CD14-positive monocyte (primary cell): ENCODE measurements at regions not wholly inside any gene's neighbourhood (a gene's known extent, or its start where the extent isn't known, plus 50 kb on each side); places are given as distances from the start of the nearest gene placed in this dataset.

Experiments used
- DNase-seq, 3 donors: peaks; one replicate each; pipeline ENCODE4 v3.0.0-alpha.2; 2011 to 2022
- H2AFZ ChIP-seq: 2 replicates; pipeline ENCODE4 v1.6.0; 2012; ENCODE audit warnings: mild to moderate bottlenecking, low read depth, low read length, inconsistent platforms; ENCODE audit not compliant: insufficient read depth, poor library complexity, severe bottlenecking
- H3K27ac ChIP-seq, 2 donors: 1 replicate in 1 of 2; 2 replicates in 1 of 2; pipeline ENCODE4 v1.5.1; 2012 to 2013; ENCODE audit warnings: low read length in 2 of 2, control low read depth in 1 of 2, inconsistent platforms in 1 of 2, low read depth in 1 of 2, mild to moderate bottlenecking in 1 of 2
- H3K27me3 ChIP-seq, 2 donors: one replicate each; pipeline versions ENCODE4 v1.6.0 to v1.6.1; 2011 to 2013; ENCODE audit warnings: low read length in 2 of 2; ENCODE audit not compliant: control insufficient read depth in 2 of 2, insufficient read depth in 2 of 2
- H3K36me3 ChIP-seq, 2 donors: replicated peaks in 1 of 2; 1 replicate in 1 of 2; 2 replicates in 1 of 2; pipeline versions ENCODE4 v1.5.1 to v1.6.1; 2012 to 2013; ENCODE audit warnings: low read length in 2 of 2, control low read depth in 1 of 2, inconsistent platforms in 1 of 2, mild to moderate bottlenecking in 1 of 2; ENCODE audit not compliant: insufficient read depth in 2 of 2, control insufficient read depth in 1 of 2
- H3K4me1 ChIP-seq, 2 donors: 1 replicate in 1 of 2; 2 replicates in 1 of 2; pipeline versions ENCODE4 v1.5.1 to v1.6.1; 2012 to 2013; ENCODE audit warnings: low read length in 2 of 2, control low read depth in 1 of 2, inconsistent platforms in 1 of 2, mild to moderate bottlenecking in 1 of 2, moderate library complexity in 1 of 2; ENCODE audit not compliant: insufficient read depth in 2 of 2, control insufficient read depth in 1 of 2
- H3K4me2 ChIP-seq: replicated peaks from 2 replicates; pipeline ENCODE3; 2012; ENCODE audit warnings: low read length, moderate library complexity, mild to moderate bottlenecking; ENCODE audit not compliant: poor library complexity, severe bottlenecking; ENCODE audit errors: extremely low read depth
- H3K4me3 ChIP-seq, 3 experiments: fragments of 200-600 bp in 1 of 3; sonication (generic) in 1 of 3; replicated peaks in 1 of 3; 1 replicate in 2 of 3; 2 replicates in 1 of 3; pipeline ENCODE4 v1.5.1; 2011 to 2013; ENCODE audit warnings: low read length in 3 of 3, mild to moderate bottlenecking in 3 of 3, control low read depth in 2 of 3, low read depth in 2 of 3, inconsistent platforms in 1 of 3, moderate library complexity in 1 of 3
- H3K79me2 ChIP-seq: 2 replicates; pipeline ENCODE4 v1.6.0; 2012; ENCODE audit warnings: mild to moderate bottlenecking, control low read depth, inconsistent platforms, low read length, moderate library complexity; ENCODE audit not compliant: insufficient read depth
- H3K9ac ChIP-seq: 2 replicates; pipeline ENCODE4 v1.6.0; 2017; ENCODE audit warnings: low read length, mild to moderate bottlenecking; ENCODE audit not compliant: insufficient read depth, poor library complexity, severe bottlenecking
- H3K9me3 ChIP-seq, 2 donors: replicated peaks in 1 of 2; 1 replicate in 1 of 2; 2 replicates in 1 of 2; pipeline versions ENCODE4 v1.5.1 to v1.6.1; 2012 to 2013; ENCODE audit warnings: low read length in 2 of 2, control low read depth in 1 of 2; ENCODE audit not compliant: control insufficient read depth in 1 of 2, insufficient read depth in 1 of 2
- H4K20me1 ChIP-seq: 2 replicates; pipeline ENCODE4 v1.6.0; 2012; ENCODE audit warnings: mild to moderate bottlenecking, low read length, control low read depth, moderate library complexity; ENCODE audit not compliant: insufficient read depth
- H3K27ac Mint-ChIP-seq, 7 donors: one replicate each; pipeline ENCODE4 v1.8.0; 2020; ENCODE audit warnings: mild to moderate bottlenecking in 7 of 7, mixed read lengths in 7 of 7, moderate library complexity in 6 of 7, inconsistent platforms in 2 of 7
- H3K27me3 Mint-ChIP-seq, 3 donors: one replicate each; pipeline ENCODE4 v1.8.0; 2021 to 2022; ENCODE audit warnings: low read depth in 3 of 3, mild to moderate bottlenecking in 3 of 3, mixed read lengths in 3 of 3, moderate library complexity in 3 of 3, inconsistent platforms in 1 of 3
- H3K36me3 Mint-ChIP-seq, 2 donors: one replicate each; pipeline ENCODE4 v1.8.0; 2020; ENCODE audit warnings: mixed read lengths in 2 of 2, inconsistent platforms in 1 of 2, mild to moderate bottlenecking in 1 of 2
- H3K4me1 Mint-ChIP-seq: one replicate; pipeline ENCODE4 v1.8.0; 2020; ENCODE audit warnings: mild to moderate bottlenecking, mixed read lengths
- H3K4me3 Mint-ChIP-seq, 2 donors: one replicate each; pipeline ENCODE4 v1.8.0; 2020; ENCODE audit warnings: mild to moderate bottlenecking in 2 of 2, mixed read lengths in 2 of 2, moderate library complexity in 1 of 2
- H3K9me3 Mint-ChIP-seq, 7 donors: one replicate each; pipeline ENCODE4 v1.8.0; 2020 to 2022; ENCODE audit warnings: mixed read lengths in 7 of 7, mild to moderate bottlenecking in 6 of 7, moderate library complexity in 6 of 7, inconsistent platforms in 2 of 7
- CTCF ChIP-seq: fragments of 200-600 bp; IDR thresholded peaks from one replicate; pipeline ENCODE4 v1.8.0; 2022; ENCODE audit warnings: antibody characterized with exemption, mild to moderate bottlenecking
- WGBS: methylation state at CpG from one replicate; pipeline ENCODE4 v1.1.5; 2013; ENCODE audit warnings: missing lambda C conversion rate; ENCODE audit not compliant: insufficient coverage; 5-methylcytosine and 5-hydroxymethylcytosine counted together
- intact Hi-C, 2 donors: fragments of 100-400 bp; cut with micrococcal nuclease; formaldehyde crosslinking; loops; one replicate each; pipeline versions ENCODE4 v1.15.0 to v1.15.1; 2023

GRCh38 chr22:22802339-22802970 lies 85.2 kb upstream of the IGLL5 start:
- no peak overlapping the region for H3K9ac ChIP-seq
- H2AFZ ChIP-seq = no peak overlapping the region
- no peaks in the 10 kb centered on the region for H3K36me3 ChIP-seq
- H3K4me3 ChIP-seq = no peak overlapping the region
- no peaks in the 10 kb centered on the region for H3K27me3 ChIP-seq
- WGBS = 95% methylated on average over 4 of the region's 5 CpGs
- Mint-ChIP-seq H3K9me3 (no peaks in the 10 kb centered on the region), H3K36me3 (no peaks in the 10 kb centered on the region), H3K4me1 (no peaks in the 10 kb centered on the region), H3K27ac (no peak overlapping the region), H3K27me3 (peaks cover 0 to 2% (median 0%) of the 10 kb centered on the region in 3 donors), H3K4me3 (no peak overlapping the region)
- no peak overlapping the region for H3K27ac ChIP-seq
- no peaks in the 10 kb centered on the region for H3K4me1 ChIP-seq
- H4K20me1 ChIP-seq = no peaks in the 10 kb centered on the region
- peak; percentile 71 for TF ChIP-seq CTCF
- DNase-seq = peak in 2 of 3 donors; percentile 33 to 38
- intact Hi-C loops = loop anchor here in 1 of 2 donors (5.0 kb wide), 1 partner anchor 155 kb away; no protein-coding TSS in a partner anchor
- no peaks in the 10 kb centered on the region for H3K9me3 ChIP-seq
- H3K79me2 ChIP-seq = no peaks in the 10 kb centered on the region
- H3K4me2 ChIP-seq = no peak overlapping the region

- H3K9me3 Mint-ChIP-seq = no peaks in the 10 kb centered on the region
- 100% methylated on average over 1 of the region's 3 CpGs for WGBS
- no peaks in the 10 kb centered on the region for H3K36me3 ChIP-seq
- H3K4me3 Mint-ChIP-seq = no peak overlapping the region
- H3K4me1 ChIP-seq = no peaks in the 10 kb centered on the region
- DNase-seq = no peak
- no peak overlapping the region for H3K27ac ChIP-seq
- H3K4me2 ChIP-seq = no peak overlapping the region
- no peak overlapping the region for H2AFZ ChIP-seq
- no peak for TF ChIP-seq CTCF
- no peaks in the 10 kb centered on the region for H3K9me3 ChIP-seq
- intact Hi-C loops = loop anchor here in 1 of 2 donors (5.0 kb wide), 1 partner anchor 154 kb away; no protein-coding TSS in a partner anchor
- no peak overlapping the region for H3K9ac ChIP-seq
- H3K4me1 Mint-ChIP-seq = no peaks in the 10 kb centered on the region
- H3K36me3 Mint-ChIP-seq = no peaks in the 10 kb centered on the region
- H4K20me1 ChIP-seq = no peaks in the 10 kb centered on the region
- no peaks in the 10 kb centered on the region for H3K27me3 ChIP-seq
- no peaks in the 10 kb centered on the region for H3K79me2 ChIP-seq
- H3K4me3 ChIP-seq = no peak overlapping the region
- H3K27me3 Mint-ChIP-seq = peaks cover 0 to 2% (median 0%) of the 10 kb centered on the region in 3 donors
- H3K27ac Mint-ChIP-seq = no peak overlapping the region
These were observed 84.2 kb upstream of the IGLL5 start for GRCh38 chr22:22803285-22803853.
